D341Med (cell line): ENCODE measurements at regions not wholly inside any gene's neighbourhood (a gene's known extent, or its start where the extent isn't known, plus 50 kb on each side); places are given as distances from the start of the nearest gene placed in this dataset.

Source experiments
- DNase-seq: peaks from one replicate; pipeline ENCODE4 v3.0.0; 2012; ENCODE audit warnings: low spot score

GRCh38 chr9:26742828-26743476 lies 149.7 kb downstream of the CAAP1 start:
- no peak for DNase-seq

- DNase-seq: no peak
Observed at GRCh38 chr9:26735160-26735559, 157.4 kb downstream of the CAAP1 start.

- DNase-seq: no peak
Observed at GRCh38 chr9:26729187-26729586, 163.4 kb downstream of the CAAP1 start.

GRCh38 chr9:26727471-26727870 lies 165.1 kb downstream of the CAAP1 start:
- DNase-seq: no peak

GRCh38 chr9:26725573-26725972 lies 167.0 kb downstream of the CAAP1 start:
- no peak for DNase-seq

- peak; percentile 45 for DNase-seq
Observed at GRCh38 chr9:26723486-26723885, 169.1 kb downstream of the CAAP1 start.

GRCh38 chr9:26722755-26723154 lies 169.8 kb downstream of the CAAP1 start:
- DNase-seq: no peak

- no peak for DNase-seq
Observed at GRCh38 chr9:26710008-26710407, 182.6 kb downstream of the CAAP1 start.

GRCh38 chr9:26706223-26706622 lies 186.4 kb downstream of the CAAP1 start:
- no peak for DNase-seq

GRCh38 chr9:26695298-26695622 lies 197.3 kb downstream of the CAAP1 start:
- DNase-seq: no peak

- no peak for DNase-seq
Observed at GRCh38 chr9:26694381-26695297, 198.0 kb downstream of the CAAP1 start.

GRCh38 chr9:26689041-26689440 lies 203.6 kb downstream of the CAAP1 start:
- no peak for DNase-seq

GRCh38 chr9:26687421-26687820 lies 205.2 kb downstream of the CAAP1 start:
- no peak for DNase-seq

GRCh38 chr9:26685818-26686217 lies 206.8 kb downstream of the CAAP1 start:
- no peak for DNase-seq

- no peak for DNase-seq
Observed at GRCh38 chr9:26684029-26684428, 208.6 kb downstream of the CAAP1 start.

GRCh38 chr9:26682796-26683496 lies 209.7 kb downstream of the CAAP1 start:
- DNase-seq: no peak

- no peak for DNase-seq
Observed at GRCh38 chr9:26682041-26682440, 210.6 kb downstream of the CAAP1 start.

GRCh38 chr9:26677965-26678706 lies 214.5 kb downstream of the CAAP1 start:
- no peak for DNase-seq

GRCh38 chr9:26675035-26675434 lies 217.6 kb downstream of the CAAP1 start:
- no peak for DNase-seq

GRCh38 chr9:26673261-26673660 lies 219.3 kb downstream of the CAAP1 start:
- no peak for DNase-seq

- no peak for DNase-seq
Observed at GRCh38 chr9:26669701-26670670, 222.6 kb downstream of the CAAP1 start.
